ENCODE measurements at regions not wholly inside any gene's neighbourhood (a gene's known extent, or its start where the extent isn't known, plus 50 kb on each side); places are given as distances from the start of the nearest gene placed in this dataset.
"Not testable (repeated sequence)": the region's sequence is repeated elsewhere in the genome, so short reads cannot be mapped to it uniquely, and the experiment has no call there.

DNA sequence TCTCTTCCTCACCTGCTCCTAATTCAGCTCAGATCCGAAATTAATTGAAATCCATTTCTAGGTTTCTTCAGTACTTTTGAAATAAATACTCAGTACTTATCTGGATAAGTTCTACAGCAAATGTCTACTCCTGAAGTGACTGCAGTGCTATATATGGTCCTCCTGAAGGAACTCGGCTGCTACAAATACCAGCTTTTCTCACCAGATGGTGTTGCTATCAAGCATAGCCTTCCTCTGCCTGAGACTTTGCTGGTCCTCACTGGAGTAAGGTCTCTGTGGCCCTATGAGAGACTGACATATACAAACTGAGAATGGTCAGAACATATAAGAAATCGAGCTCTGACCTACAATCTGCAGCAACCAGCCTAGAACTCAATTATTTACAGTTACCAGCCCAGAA lies 161.6 kb downstream of the NDFIP2 start:
- no peak for DNase-seq

DNA sequence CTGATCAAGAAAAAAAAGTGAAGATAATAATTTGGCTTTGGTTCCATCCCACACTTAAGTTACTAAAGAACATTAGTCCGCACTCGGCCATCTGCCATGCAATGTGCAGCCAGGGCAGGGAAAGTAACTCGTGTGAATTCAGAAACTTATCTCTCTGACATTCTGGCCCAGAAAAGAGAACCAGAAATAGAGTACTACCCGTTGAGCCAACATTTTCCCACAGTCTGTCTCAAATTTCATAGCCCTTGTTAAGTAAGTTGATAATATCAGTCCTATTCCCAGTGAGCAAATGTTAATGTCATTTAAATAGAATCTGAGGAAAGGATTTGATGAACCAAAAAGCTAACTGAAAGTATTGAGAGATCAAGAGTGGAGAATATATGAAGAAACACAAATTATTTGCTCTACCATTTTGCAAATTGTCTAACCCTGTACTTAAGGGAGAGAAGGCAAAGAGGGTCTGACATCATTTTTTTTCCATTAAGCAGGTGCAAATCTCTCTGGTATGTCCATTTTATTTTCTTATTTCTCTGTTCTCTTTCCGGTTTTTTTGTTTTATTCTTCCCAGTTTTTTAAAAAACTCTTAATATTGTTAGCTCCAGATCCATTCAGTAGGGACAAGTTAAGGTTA lies 156.3 kb downstream of the NDFIP2 start:
- no peak for DNase-seq

DNA sequence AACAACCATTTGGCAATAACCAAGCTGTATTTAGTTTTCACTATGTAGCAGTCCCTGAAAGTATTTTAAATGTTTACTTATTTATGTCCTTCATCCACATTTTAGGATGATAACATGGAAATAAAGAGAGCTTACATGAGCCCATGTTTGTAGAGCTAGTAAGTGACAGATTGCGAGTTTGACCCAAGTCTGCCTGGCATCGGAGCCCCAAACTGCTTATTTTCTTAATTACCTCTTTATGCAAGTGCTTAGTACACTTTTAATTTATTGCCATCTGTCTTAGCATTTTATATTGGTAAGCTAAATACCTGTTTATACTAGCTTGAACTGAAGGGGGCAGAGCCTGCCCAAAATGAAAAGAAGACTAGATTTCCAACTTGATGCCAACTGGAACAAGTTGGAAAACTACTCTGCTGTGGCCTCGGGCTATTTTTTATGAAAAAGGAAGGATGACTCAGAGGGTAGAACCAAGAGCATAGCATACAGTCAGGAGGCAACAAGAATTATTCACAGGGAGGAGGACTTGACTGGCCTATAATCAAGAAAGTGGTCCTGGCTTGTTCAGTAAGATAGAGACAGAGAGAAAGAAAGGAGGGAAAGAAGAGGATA lies 150.2 kb downstream of the NDFIP2 start:
- no peak for DNase-seq

DNA sequence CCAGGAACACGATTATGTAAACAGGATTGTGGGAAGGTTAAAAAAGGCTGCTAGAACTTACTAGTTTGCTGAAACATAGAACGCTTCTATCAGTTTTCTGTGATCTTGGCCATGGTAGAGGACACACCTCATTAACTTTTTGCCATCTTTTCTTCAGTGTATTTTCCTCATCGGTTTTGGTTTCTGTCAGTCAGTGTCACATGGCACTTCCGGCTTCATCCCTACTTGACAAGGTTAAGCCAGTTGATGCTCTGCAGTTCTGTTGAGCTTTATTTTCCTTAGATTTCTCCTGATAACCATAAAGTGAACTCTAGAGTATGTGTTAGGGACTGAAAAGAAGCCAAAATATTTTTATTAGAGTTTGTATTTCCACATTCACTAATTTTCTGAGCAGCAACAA lies 147.5 kb downstream of the NDFIP2 start:
- no peak for DNase-seq

DNA sequence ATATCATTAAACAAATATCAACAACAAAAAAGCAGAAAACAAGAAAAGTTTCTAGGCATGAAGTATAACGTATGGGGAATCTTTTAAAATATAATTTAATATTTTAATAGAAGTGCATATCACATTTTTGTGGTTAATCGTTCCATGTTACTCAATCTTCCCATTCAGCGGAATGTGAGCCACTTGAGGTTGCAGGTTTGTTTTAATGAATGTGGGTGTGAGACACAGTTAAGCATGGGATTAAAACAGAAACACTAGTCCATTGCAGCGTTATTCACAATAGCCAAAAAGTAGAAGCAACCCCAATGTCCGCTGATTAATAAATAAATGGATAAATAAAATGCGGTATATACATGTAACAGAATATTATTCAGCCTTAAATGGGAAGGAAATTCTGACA lies 146.0 kb downstream of the NDFIP2 start:
- no peak for DNase-seq

DNA sequence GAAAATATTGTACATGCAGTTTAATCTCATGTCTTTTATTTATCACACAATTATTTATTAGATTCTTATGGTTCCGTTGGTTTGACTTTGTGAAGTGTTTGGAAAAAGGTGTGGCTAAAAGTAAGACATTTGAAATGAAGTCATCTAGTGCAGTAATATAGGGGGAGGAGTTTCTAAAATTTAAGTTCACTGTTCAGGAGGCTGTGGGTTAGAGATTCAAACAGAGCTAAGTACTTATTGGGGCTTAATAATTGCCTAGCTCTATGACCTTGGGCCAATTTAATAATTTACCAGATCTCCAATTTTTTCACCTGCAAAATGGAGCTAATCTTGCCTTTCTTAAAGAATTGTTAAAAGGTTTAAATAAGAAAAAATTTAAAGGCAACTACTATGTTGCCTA lies 144.6 kb downstream of the NDFIP2 start:
- DNase-seq: no peak

DNA sequence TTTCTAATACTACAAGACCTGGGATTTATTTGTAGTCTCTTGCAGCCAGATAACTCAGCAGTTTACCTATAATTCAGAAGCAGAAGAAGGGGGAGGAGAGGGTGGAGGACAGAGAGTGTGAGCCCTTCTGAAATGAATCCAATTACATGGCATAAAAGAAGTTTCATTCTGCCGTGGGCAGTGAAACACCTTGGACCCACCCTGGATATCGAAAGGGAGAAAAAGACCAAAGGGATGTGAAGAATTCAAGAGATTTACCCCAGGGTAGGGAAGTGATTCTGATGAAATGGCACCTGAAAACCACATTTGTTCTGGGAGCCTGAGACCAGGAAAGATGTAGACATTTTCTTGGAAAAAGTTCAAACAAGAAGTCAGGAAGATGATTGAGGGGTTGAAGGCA lies 140.9 kb downstream of the NDFIP2 start:
- no peak for DNase-seq

DNA sequence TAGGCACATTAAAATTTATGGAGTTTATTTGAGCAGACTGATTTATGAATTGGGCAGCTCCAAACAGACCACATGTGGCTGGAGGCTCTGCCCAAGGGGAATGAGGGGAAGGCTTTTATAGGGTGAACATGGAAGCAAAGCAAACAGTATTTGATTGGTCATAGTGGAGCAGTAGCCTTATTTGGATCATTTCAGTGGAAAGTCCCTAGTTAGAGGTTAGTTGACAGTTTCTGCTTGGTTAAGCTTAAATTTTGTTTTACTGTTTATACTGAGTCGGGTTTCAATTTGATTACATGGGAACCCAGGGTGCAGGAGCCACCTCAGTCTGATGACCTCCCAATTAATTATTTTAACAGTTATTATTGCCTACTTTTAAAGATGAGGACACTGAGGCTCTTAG lies 140.5 kb downstream of the NDFIP2 start:
- no peak for DNase-seq

DNA sequence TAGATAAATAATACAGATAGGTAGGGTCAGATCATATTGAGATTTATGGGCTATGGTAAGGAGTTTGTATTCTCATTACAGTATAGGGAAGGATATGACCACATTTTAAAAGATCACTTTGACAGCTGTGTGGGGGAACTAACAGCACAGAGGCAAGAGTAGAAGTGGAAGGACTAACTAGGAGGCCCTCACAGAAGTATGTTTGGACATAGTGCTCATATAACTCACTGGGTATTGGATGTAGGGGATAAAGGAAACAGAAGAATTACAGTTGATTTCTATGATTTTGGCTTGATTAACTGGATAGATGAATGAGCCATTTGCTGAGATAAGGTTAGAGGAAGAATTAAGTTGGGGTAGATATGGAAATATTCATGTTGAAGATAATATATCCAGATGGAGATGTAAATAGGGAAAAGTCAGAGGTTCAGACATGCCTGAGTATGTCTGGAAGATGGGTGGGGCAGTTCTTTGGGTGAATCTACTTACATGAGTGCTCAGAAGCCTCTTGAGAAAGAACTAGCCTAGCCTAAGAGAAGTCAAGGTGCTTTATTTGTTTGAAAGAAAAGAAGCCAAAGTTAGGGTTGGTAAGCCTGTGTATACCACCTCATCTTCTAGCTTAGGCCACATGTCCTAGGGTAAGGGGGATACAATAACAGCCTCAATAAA lies 133.4 kb downstream of the NDFIP2 start:
- no peak for DNase-seq

DNA sequence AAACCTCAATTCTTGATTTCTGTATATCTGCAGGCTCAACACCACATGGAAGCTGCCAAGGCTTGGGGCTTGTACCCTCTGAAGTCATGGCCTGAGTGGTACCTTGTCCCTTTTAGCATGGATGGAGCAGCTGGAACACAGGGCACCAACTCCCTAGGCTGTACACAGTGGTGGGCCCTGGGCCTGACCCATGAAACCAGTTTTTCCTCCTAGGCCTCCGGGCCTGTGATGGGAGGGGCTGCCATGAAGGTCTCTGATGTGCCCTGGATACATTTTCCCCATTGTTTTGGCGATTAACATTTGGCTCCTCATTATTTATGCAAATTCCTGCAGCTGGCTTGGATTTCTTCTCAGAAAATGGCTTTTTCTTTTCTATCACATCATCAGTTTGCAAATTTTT lies 131.6 kb downstream of the NDFIP2 start:
- no peak for DNase-seq

DNA sequence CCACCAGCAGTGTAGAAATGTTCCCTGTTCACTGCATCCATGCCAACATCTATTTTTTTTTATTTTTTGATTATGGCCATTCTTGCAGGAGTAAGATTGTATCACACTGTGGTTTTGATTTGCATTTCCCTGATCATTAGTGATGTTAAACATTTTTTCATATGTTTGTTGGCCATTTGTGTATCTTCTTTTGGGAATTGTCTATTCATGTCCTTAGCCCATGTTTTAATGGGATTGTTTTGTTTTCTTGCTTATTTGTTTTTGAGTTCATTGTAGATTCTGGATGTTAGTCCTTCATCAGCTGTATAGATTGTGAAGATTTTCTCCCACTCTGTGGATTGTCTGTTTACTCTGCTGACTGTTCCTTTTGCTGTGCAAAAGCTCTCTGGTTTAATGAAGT lies 126.9 kb downstream of the NDFIP2 start:
- not testable (repeated sequence) for DNase-seq
